ENCODE measurements at regions not wholly inside any gene's neighbourhood (a gene's known extent, or its start where the extent isn't known, plus 50 kb on each side); places are given as distances from the start of the nearest gene placed in this dataset.

DNA sequence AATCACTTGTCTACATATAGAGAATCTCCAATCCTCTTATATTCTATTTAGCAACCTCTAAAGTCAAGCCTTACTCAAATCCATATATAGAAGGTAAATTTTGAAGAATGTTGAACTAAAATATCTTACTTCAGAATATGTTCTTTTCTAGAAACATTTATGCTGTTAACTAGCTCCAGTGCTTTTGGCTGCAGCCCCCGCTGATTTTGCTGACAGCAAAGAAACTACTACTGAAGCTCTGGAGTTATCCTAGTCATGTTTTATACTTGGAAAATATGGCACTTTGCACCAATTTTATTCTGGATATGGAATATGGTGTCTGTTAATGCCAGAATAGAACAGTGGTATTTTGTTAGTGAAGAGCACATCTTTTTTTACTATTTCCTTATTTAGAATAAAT is 212.4 kb upstream of the FSIP2 start:
- TF ChIP-seq, protein P1, sequence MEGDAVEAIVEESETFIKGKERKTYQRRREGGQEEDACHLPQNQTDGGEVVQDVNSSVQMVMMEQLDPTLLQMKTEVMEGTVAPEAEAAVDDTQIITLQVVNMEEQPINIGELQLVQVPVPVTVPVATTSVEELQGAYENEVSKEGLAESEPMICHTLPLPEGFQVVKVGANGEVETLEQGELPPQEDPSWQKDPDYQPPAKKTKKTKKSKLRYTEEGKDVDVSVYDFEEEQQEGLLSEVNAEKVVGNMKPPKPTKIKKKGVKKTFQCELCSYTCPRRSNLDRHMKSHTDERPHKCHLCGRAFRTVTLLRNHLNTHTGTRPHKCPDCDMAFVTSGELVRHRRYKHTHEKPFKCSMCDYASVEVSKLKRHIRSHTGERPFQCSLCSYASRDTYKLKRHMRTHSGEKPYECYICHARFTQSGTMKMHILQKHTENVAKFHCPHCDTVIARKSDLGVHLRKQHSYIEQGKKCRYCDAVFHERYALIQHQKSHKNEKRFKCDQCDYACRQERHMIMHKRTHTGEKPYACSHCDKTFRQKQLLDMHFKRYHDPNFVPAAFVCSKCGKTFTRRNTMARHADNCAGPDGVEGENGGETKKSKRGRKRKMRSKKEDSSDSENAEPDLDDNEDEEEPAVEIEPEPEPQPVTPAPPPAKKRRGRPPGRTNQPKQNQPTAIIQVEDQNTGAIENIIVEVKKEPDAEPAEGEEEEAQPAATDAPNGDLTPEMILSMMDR (IDR thresholded peaks at IDR 0.05), result no peak
- no peak for TF ChIP-seq SIN3A (IDR thresholded peaks at IDR 0.05; ENCODE audit: borderline replicate concordance, low read depth, low read length)
- TF ChIP-seq MXI1 (IDR thresholded peaks at IDR 0.05; ENCODE audit: low read depth, low read length), result no peak
- no peak for TF ChIP-seq REST (IDR thresholded peaks at IDR 0.05; ENCODE audit: low read depth, low read length)
- no peak for TF ChIP-seq EZH2phosphoT487 (IDR thresholded peaks at IDR 0.05; ENCODE audit: borderline replicate concordance, low read depth)
